Thyroid gland (tissue), 4 donors: ENCODE measurements at regions not wholly inside any gene's neighbourhood (a gene's known extent, or its start where the extent isn't known, plus 50 kb on each side); places are given as distances from the start of the nearest gene placed in this dataset.

Source experiments
- CTCF ChIP-seq, 6 experiments: fragments of 200-600 bp in 3 of 6; fragments of 450-650 bp in 3 of 6; sonication (generic) in 3 of 6; IDR thresholded peaks; one replicate each; pipeline ENCODE4 v1.5.1; 2016 to 2019; ENCODE audit warnings: antibody characterized with exemption in 6 of 6, mild to moderate bottlenecking in 2 of 6, inconsistent platforms in 1 of 6, moderate library complexity in 1 of 6
- POLR2A ChIP-seq, 2 donors: fragments of 450-650 bp; IDR thresholded peaks; one replicate each; pipeline ENCODE4 v1.6.1; 2017; ENCODE audit warnings: antibody characterized with exemption in 2 of 2, mild to moderate bottlenecking in 2 of 2, moderate library complexity in 1 of 2

GRCh38 chr15:35721751-35722150 lies 175.8 kb upstream of the DPH6 start:
- TF ChIP-seq CTCF (IDR thresholded peaks at IDR 0.05) (no peak), POLR2A (IDR thresholded peaks at IDR 0.05) (no peak)
